GM12873 (cell line): ENCODE measurements at regions not wholly inside any gene's neighbourhood (a gene's known extent, or its start where the extent isn't known, plus 50 kb on each side); places are given as distances from the start of the nearest gene placed in this dataset.

ENCODE experiments used
- CTCF ChIP-seq: IDR thresholded peaks from 2 replicates; pipeline ENCODE4 v1.5.1; 2012; ENCODE audit warnings: low read depth, mild to moderate bottlenecking, moderate library complexity, low read length, control low read depth; ENCODE audit not compliant: insufficient read depth; ENCODE audit errors: missing control alignments

- TF ChIP-seq CTCF = no peak
These were observed 62.8 kb upstream of the WASF3 start for GRCh38 chr13:26494571-26495195.

GRCh38 chr13:26495750-26496149, 61.7 kb upstream of the WASF3 start:
- no peak for TF ChIP-seq CTCF

GRCh38 chr13:26497968-26498511, 59.4 kb upstream of the WASF3 start:
- no peak for TF ChIP-seq CTCF

- TF ChIP-seq CTCF = no peak
These were observed 58.6 kb upstream of the WASF3 start for GRCh38 chr13:26498656-26499601.

- no peak for TF ChIP-seq CTCF
These were observed 56.7 kb upstream of the WASF3 start for GRCh38 chr13:26500618-26501320.

- TF ChIP-seq CTCF = no peak
These were observed 55.8 kb upstream of the WASF3 start for GRCh38 chr13:26501641-26502040.

- peak; percentile 8 for TF ChIP-seq CTCF
These were observed 54.7 kb upstream of the WASF3 start for GRCh38 chr13:26502826-26503225.
